ENCODE measurements at regions not wholly inside any gene's neighbourhood (a gene's known extent, or its start where the extent isn't known, plus 50 kb on each side); places are given as distances from the start of the nearest gene placed in this dataset.

DNA sequence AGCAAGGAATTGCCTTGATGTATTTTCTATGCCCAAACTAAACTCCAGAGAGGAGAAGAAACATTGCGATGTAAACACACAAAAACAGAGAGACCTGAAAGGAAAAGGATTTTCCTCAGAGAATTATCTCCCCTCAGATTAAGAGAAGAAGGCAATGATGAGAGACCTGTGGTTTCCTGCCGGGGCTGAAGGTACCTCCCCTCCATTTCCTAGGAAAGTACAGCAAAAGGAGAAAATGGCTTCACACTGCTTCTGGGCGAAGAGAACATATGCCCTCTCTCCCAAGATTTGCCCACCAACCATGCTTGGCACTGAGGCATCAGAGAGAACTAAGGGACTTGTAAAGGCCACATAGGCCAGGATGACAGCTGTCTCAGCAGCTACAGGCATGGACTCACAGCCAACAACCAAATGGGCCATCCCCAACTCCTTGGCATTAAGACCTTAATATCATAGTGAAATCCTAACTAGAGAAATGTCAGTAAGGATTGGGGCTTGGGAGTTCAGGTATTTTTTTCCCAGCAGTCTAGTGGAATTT lies 523.0 kb downstream of the PTPRC start:
- no peak for DNase-seq (ENCODE audit: low read depth)

DNA sequence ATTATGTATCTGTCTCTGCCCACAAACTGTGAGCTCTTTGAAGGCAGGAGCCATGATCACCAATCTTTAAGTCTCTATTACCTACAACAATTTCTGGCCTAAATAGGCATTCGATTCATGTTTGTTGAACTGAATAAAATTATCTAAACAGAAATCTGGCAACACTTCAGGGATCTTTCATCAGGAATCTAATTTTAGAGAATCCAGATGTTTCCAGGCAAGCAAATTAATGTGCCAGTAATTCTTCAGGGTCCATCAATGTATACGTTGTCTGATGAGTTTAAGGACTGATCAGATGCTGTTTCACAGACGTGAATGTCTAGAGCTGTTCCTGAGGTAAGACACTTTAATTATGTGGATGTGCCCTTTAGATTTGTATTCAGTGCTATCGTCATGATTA lies 524.4 kb downstream of the PTPRC start:
- DNase-seq (ENCODE audit: low read depth), result no peak

DNA sequence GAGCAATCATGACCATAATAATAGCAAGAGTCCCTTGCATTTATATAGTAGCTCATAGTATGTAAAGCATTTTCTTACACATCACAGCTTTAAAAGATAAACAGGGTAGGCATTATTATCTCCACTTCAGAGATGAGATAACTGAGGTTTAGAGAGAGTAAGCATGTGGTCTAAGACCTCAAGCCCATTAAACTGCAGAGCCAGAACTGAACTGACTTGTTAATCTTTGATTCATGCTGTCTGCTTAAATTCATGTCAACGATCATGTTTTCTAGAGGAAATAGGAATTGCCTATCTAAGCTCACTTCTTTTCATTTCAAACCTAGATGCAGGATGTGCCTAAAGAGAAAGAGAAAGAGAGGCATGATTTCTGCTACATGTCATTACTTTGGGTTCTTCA lies 524.8 kb downstream of the PTPRC start:
- no peak for DNase-seq (ENCODE audit: low read depth)

DNA sequence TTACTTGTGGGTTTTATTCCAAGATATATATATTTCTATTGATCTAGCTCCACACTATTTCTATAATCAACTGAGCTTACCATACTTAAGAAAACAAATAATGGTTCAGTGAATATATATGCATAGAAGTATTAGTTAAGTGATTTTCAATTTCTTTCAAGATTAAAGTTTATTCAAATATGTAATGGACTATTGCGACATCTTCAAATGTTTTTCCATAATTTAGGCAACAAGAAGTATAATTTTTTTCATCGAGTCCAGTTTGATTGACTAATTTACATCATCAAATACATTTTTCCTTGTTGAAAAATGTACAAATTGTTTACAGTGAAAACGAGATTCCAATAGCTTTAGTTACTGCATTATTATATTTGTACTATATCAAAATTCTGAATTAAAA lies 528.6 kb downstream of the PTPRC start:
- DNase-seq (ENCODE audit: low read depth), result no peak

DNA sequence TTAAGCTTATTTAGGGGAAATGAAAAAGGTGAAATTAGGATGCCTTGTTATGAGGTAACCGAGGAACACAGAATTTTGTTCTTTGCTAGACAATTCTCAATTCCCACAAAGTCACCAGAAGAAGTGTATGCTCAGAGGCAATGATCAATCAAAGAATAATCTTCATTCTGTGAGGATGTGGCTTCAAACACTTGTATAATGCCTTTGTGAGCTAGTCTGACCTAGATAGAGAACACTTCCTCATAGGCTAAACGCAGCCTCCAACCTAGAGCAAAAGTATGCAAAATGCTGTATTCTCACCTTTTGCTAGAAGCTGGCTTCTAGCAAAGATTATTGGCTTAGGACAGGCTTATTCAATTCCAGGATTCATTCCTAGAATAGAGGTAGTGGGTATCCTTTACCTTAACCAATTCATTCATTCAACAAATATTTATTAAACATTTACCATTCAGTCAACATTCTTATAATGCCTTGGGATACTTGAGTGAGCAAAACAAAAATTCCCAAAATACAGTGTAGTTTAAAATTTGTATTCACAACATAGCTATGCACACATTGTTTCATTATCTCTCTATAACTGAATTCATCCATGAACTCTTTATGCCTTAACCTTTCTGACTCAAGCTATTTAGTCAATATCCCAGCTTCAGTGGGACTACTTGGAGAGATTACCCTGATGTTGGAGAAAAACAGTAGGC lies 530.2 kb downstream of the PTPRC start:
- no peak for DNase-seq (ENCODE audit: low read depth)

DNA sequence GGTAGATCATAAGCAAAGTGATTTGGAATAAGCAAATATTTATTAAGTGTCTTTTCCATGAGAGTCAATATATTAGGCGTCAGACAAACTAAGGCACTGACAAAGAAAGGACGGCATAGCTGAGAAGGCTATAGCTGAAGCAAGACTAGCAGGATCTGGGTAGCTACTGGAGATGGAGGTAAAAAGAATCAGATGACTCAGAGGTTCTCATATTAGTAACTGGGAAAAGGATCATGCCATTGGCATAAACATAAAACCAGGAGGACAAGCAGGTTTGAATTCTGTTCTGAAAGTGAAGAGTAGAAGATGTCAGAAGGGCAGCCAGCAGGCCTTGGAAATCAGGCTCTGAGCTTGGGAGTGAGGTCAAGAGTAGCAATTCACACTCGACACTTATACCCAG lies 531.9 kb downstream of the PTPRC start:
- no peak for DNase-seq (ENCODE audit: low read depth)

DNA sequence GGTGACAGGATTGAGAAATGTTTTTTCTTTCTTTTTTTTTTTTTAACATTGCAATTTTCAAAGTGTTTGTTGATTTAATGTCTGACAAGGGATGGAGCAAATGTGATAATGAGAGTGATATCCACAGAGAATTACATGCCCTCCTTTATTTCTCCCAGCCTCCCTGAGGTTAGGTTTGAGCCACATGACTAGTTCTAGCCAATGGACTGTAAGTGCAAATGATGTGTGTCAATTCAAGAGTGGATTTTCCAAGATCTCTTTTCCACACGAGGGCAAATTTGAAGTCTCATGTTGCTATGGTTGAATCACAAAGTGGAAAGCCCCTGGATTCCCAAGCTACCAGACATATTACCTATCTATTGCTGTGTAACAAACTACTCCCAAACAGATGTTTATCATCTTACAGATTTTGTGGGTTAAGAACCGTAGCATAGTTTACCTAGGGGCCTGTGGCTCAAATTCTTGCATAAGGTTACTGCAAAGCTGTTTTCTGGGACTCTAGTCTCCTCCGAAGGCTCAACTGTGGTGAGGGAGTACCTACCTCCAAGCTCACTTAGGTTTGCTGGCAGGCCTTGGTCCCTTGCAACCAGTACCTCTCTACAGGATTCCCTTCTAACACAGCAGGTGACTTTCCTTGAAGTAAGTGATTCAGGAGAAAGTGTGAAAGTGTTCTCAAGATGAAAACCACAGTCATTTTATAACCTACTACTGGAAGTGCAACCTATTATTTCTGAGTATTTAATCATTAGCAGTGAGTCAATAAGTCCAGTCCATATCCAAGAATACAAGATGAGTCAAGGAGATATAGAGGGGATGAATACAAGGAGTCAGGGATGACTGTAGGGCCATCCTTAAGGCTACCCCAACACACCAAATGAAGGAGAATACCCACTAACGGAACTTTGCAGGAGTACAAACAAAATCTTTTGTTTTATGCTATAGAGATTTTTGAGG lies 533.6 kb downstream of the PTPRC start:
- DNase-seq (ENCODE audit: low read depth), result no peak

DNA sequence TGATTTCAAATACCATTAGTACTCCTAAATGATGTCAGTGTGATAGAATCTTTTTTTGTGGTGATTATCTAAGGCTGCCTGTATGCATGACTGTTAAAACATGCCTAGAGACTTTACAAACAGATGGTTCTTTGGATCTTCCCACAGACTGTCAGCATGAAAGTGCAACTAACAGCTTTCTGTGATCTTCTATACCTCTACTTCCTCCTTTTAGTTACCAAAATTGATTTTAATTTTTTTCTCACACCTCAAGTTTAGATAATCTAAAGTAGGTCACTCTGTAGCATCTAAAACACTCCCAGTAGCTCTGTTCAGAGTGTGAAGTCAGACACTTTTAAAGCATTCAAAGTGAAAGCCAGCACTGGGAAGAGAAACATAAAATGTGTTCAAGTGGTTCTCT lies 534.5 kb downstream of the PTPRC start:
- no peak for DNase-seq (ENCODE audit: low read depth)

DNA sequence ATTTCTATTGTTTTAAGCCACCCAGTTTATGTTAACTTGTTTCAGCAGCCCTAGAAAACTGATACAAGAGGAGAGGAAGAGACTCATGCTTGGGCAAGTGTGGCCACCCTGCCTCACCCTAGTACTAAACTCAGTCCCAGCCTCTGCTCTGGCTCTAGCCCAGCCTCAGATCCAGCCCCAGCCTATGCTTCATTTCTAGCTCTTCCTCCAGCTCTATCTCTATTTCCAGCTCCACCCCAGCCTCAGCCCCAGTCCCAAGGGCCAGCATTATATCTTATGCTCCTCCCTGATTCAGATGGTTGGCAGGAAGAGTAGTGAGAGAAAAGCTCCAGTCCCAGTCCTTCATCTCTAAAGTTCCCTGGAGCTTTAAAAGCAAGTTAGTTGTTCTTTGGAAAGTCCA lies 535.5 kb downstream of the PTPRC start:
- no peak for DNase-seq (ENCODE audit: low read depth)

DNA sequence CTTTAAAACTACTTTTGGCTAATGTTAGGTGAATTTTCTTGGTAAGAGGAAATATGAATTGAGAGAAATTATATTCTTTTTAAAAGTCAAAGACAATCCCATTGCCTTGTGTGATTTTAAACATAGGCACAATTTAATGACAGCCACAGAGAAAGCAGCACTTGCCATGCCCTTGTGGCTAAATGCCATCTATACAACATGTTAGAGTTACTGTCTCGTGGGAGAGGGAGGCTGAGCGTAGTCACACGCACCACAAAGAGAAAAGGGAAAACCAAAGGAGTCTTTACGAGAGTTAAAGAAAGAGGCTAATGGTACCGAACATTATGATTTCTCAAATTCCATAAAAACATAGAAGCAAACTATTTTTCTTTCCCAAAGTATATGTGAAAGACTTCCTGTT lies 537.9 kb downstream of the PTPRC start:
- DNase-seq (ENCODE audit: low read depth), result no peak

DNA sequence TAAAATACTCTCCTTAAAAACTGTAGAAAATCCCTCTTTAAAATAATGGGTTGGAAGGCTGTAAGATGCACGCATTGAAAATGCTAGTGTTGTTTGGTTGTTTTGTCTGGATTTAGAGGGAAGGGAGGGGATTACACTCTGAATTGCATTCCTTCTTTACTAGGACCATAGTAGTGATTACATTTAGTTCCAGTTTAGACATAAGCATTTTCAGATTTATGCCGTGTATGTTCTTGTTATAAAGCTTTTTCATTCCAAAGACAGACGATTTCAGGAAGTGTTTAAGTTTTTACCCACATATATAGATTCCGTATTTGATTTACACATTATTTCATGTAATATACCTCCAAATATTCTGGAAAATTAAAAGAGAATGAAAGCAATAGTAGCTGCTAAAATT lies 538.4 kb downstream of the PTPRC start:
- DNase-seq (ENCODE audit: low read depth), result no peak

DNA sequence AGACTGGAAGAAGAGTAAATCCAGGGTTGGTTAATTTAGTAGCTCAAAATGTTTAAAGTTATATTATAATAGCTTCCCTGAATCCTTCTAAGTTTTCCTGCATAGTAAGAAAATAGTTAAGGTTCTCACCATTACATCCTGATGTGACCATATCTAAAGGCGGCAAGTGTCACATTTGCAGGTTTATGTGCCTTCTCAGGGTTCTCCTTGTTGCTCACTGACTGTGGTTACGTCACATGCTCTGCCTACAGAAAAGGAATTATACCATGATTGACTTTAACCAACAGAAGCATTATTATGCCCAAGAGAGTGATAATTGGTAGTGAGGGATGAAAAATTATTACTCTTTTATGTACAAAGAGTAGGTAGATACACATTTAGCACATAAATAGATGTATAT lies 539.8 kb downstream of the PTPRC start:
- no peak for DNase-seq (ENCODE audit: low read depth)

DNA sequence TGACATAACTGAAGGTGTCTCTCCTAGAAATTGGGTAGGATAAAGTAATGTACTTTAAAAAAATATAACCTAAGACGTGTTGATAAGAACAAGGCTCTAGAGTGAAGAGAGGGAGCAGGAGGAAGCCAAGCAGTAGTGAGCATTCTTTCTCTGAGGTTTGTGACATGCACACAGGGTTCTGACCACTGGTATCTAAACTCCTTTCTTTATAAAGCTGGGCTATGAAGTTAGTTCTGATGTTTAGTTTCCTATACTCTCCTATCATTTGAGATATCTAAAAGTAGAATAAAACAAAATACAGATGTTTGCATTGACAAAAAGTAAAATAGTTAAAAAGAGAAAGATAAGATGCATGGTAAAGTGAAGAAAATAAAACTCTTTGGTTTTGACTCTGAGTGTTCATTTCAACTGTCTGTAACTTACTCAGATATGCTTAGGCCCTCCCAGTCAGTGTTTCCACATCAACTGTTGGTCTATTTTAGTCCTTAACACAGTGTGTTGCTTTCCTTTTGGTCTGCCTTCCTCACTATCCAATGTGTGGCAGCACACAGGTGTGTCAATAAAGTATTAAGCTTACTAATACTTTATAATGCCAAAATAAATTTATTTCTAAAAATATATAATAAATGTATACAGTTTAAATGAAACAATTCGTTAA lies 543.5 kb downstream of the PTPRC start:
- DNase-seq (ENCODE audit: low read depth), result no peak

DNA sequence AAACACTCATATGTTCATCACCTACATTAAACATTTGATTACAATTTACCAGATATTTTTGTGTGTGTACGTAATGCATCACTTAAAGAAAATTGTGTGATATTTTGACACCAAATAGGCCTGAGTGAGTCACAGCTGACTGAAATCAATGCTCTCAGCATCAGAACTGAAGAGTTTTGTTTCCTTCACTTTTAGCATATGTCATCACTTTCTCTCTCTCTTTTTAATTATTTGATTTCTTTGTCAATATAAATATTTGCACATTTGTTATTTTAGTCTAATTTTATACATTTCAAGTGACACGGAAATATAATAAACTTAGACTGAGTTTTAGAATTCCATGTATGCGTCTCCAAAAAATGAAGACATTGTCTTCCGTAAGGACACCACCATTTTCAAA lies 545.3 kb downstream of the PTPRC start:
- no peak for DNase-seq (ENCODE audit: low read depth)

DNA sequence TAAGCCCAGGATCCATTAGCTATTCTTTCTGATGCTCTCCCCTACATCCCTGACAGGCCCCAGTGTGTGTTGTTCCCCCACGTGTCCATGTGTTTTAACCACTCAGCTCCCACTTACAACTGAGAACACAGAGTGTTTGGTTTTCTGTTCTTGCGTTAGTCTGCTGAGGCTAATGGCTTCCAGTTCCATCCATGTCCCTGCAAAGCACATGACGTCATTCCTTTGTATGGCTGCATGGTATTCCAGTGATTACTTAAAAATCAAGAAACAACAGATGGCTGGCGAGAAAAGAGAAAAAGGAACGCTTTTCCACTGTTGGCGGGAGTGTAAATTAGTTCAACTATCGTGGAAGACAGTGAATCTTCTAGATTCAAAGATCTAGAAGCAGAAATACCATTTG lies 556.0 kb downstream of the PTPRC start:
- no peak for DNase-seq (ENCODE audit: low read depth)

DNA sequence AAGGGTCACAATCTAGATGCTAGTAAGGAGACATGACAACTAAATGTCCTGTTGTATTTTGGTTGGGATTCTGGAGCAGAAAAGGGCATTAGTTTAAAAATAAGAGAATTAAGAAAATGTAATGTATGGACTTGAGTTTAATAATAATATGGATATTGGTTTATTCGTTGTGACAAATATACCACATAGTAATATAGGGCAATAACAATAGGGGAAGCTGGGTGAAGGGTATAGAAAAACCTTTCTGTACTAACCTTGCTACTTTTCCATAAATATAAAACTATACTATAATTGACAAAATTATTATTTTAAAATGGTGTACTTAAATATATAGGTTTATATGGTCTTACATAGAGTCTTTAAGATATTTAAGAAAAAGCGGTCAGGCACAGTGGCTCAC lies 558.9 kb downstream of the PTPRC start:
- no peak for DNase-seq (ENCODE audit: low read depth)

DNA sequence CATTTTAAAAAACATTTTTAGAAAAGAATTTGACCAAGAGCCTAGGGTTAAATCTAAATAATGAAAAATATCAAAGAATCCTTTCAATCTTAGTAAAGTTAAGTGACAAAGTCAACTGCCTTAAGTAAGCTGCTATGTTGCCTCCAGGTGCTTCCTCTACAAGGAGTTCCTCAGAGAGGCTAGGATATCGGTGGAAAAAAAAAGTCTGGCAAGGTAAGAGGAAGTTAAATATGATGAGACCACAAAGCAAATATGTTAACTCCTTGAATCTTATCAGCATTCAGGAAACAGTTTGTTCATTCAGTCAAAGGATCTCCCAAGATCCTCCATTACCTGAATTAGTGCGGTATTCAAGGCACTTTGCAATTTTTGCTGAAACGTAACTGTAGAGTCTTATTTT lies 563.5 kb downstream of the PTPRC start:
- no peak for DNase-seq (ENCODE audit: low read depth)

DNA sequence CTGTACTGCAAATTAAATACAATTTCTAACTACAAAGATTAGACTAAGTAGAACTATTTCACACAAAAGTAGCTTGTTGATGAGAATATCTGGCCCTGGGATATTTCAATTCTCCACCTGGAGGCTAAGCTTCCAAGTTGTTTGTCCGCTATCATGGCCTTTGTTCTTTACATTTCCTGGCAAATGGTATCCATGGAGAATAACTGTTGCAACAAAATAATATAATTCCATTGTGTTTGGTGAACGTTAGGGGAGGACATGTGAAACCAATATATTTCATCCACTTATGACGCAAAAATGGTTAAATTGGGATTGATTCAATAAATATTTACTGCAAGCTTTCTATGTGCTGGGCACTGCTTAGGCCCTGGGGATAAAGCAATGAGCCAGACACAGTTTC lies 565.4 kb downstream of the PTPRC start:
- no peak for DNase-seq (ENCODE audit: low read depth)

DNA sequence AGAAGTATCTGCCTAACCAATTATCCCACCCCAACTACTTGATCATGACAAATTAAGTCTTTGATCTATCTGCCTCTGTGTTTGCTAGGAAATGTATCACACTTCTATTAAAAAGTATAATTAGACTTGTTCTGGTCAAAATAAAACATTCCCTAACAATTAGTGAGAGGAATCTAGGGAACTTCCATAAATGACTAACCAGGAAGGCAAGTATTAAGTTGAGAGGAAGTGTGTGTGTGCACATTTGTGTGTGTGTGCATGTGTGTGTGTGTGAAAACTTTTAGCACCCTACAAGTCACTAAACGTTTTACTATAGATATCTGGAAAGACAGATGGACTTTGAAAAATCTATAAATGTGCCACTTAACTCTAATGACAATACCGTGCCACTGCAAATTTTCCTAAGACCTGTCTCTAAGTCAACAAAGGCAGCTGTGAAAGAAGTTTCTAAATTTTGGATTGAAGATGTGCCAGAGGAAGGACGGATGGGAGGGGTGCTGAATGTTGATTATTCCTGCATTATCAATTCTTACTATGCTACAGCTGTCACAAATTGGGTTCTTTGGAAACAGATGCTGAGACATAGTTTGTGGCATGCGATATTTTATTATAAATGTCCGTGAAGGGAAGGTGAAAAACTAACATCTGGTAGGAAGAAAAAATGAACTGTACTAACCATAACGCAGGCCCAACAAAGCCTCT lies 567.1 kb downstream of the PTPRC start:
- no peak for DNase-seq (ENCODE audit: low read depth)

DNA sequence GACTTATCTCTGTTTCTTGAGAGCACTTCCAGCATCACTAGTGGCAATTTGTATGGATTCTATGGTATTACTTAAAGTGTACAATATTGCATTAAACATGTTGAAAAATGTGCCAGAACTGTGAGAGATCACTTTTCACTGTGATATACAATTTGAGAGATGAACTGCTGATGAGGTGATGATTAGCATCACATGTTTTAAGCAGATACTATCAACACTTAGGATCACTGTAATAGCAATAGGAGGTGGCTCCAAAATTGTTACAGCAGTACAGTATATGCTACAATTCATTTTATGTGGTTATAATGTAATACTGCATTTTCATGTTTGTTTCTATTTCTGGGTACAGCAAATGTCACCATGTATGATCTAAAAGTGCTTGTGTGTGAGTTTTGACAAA lies 570.0 kb downstream of the PTPRC start:
- no peak for DNase-seq (ENCODE audit: low read depth)

DNA sequence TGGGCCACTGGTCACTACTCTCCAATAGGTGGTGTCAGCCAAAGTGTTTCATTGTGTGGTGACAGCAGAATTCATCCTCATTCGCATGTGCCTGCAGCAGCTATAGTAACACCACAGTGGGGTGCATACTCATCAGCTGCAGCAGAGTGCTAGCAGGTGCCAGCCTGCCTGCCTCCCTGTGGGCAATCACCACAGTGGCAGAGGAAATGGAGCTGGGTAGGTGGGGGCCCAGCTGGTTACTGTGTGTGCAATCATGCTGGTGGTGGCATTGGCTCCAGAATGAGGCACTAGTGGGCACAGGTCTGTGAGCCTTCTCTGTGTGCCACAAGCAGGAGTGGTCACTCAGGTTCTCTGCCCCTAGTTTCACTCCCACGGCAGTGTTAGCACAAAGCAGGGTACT lies 579.2 kb downstream of the PTPRC start:
- no peak for DNase-seq (ENCODE audit: low read depth)

DNA sequence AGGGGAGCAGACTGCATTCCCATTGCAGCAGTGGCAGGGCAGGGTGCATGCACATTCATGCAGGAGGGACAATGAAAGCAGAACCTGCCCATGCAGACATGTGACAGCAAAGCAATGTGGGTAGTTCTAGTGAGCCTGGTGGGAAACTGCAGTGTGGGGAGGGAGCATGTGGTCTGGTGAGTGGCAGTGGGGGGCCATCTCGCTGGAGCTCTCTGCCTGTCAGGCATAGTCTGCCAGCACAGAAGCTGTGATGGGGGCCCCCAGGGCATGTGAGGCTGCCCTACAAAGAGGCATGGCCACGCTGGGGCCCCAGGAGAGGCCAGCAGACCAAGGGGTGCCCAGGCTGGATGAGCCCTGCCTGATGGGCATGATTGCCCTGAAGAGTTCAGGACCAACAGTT lies 579.7 kb downstream of the PTPRC start:
- DNase-seq (ENCODE audit: low read depth), result no peak
